ENCODE measurements at regions not wholly inside any gene's neighbourhood (a gene's known extent, or its start where the extent isn't known, plus 50 kb on each side); places are given as distances from the start of the nearest gene placed in this dataset.
"Not testable (repeated sequence)": the region's sequence is repeated elsewhere in the genome, so short reads cannot be mapped to it uniquely, and the experiment has no call there.

DNA sequence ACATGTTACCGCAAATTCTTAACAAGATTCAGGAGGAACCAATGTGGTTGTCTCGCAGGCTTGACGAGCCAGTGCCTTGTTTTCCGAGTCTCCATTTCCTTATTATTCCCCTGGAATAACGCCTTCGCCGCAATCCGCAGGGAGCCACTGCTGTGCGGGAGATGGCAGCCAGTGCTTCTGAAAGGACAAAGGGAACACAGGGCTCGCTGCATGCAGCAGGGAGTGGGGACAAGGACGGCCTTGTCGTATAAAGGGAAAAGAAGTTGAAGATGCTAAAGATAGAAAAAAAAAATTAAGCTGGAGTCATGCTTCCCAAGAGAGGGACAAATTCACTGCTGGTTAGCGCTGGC is 221.4 kb downstream of the NDUFA10 start:
- no peaks in the 10 kb centered on the region for H3K4me1 Mint-ChIP-seq
- peaks cover 6% of the 10 kb centered on the region for H3K27me3 Mint-ChIP-seq
- ChIA-PET POLR2A (no interaction called here), CTCF (no interaction called here)
- no peak overlapping the region for H3K4me3 Mint-ChIP-seq
- no peaks in the 10 kb centered on the region for H3K9me3 Mint-ChIP-seq
- no peak overlapping the region for H3K27ac Mint-ChIP-seq
- no peaks in the 10 kb centered on the region for H3K36me3 Mint-ChIP-seq (ENCODE audit: low read depth)
- no peak for DNase-seq

DNA sequence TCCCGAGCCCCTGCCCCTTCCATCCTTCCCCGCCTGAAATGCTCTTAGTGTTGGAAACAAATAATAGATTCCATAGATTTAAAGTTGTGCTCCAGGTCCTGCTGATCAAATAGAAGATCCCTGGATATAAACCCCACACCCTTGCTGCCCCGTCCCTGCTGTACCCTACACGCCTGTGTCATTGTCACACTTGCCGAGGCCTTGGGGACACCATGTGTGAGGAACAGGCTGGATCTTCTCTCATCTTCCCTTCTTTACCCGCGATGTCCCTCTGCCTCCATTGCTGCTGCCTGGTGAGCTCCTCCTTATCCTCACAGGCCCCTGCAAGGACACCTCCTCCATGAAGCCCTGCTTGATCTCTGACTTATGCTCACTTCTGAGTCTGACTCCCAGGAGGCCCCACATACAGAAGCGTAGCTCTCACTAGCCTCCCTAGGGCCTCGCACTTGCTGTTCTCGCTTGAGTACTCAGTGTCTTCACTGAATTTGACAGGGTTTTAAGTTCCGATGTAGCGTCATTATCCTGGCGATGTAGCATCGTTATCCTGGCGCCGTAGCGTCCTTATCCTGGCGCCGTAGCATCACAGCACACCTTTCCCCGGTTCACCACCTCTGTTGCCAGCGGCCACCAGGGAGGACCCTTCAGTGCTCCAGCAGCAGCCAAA is 221.9 kb downstream of the NDUFA10 start:
- H3K27ac Mint-ChIP-seq = no peak overlapping the region
- H3K36me3 Mint-ChIP-seq (ENCODE audit: low read depth) = no peaks in the 10 kb centered on the region
- H3K27me3 Mint-ChIP-seq = peaks cover 6% of the 10 kb centered on the region
- ChIA-PET CTCF (no interaction called here), POLR2A (no interaction called here)
- H3K9me3 Mint-ChIP-seq = no peaks in the 10 kb centered on the region
- peak; percentile 11 for DNase-seq
- no peaks in the 10 kb centered on the region for H3K4me1 Mint-ChIP-seq
- H3K4me3 Mint-ChIP-seq = no peak overlapping the region

DNA sequence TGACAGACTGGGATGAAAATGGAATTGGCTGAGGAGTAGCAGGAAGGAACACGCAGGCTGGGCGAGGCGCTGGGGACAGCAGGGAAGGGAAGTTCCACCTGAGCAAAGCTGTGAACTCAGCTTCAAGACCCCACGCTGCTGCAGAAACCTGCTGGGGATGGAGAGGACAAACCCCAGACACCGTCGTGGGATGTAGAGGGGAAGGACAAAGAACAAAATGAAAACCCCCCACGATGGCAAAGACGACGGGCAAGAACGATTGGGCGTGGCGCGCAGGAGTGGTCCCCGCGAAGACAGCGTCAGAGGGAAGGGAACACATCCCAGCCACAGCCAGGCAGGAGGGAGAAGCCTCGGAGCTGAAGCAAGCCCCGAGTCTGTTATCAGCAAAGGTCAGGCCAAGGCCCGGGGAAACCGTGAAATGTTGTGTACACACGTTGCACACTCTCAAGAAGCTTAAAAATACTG is 222.9 kb downstream of the NDUFA10 start:
- CTCF ChIA-PET = no interaction called here
- Mint-ChIP-seq H3K36me3 (ENCODE audit: low read depth) (no peaks in the 10 kb centered on the region), H3K27me3 (peaks cover 8% of the 10 kb centered on the region), H3K4me1 (no peaks in the 10 kb centered on the region), H3K9me3 (no peaks in the 10 kb centered on the region), H3K27ac (no peak overlapping the region), H3K4me3 (no peak overlapping the region)
- peak; percentile 7 for DNase-seq
- POLR2A ChIA-PET = no interaction called here

DNA sequence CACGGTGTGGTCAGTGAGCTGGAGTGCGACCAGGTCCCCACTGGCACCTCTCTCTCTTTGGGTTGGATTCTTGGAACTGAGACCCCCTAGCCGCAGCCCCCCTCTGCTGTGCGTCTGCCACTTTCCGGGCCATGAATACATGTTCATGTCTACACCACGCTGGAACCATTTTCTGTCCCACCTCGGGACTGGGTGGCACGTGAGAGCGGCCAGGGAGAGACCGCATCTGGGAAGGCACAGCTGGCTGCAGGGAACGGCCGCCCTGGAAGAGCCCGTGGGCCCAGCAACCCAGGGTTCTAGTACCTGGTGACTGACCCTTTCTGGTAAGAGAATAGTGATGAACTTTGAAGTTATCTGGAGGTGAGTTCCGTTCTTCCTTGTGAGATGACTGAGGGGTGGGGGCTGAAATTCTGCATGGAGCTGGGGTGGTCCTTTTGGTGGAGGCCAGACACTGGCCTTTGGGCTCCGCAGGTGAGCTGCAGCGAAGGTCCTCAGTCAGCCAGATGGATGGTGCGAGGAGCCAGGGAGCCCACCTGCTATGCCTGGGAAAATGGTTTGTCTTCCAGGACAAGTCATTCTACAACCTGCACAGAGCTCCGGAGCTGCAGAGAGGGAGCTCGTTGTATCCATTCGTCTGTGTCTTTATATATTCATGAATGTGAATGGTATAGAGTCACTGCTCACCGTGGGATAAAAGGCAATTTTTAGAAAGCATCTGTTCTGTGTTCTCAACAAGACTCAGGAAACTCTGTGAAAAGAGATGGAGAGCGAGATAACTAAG is 223.5 kb downstream of the NDUFA10 start:
- Mint-ChIP-seq H3K4me3 (no peak overlapping the region), H3K9me3 (no peaks in the 10 kb centered on the region), H3K27ac (no peak overlapping the region), H3K36me3 (ENCODE audit: low read depth) (no peaks in the 10 kb centered on the region), H3K27me3 (peaks cover 12% of the 10 kb centered on the region), H3K4me1 (no peaks in the 10 kb centered on the region)
- peak; percentile 7 for DNase-seq
- POLR2A ChIA-PET = no interaction called here
- CTCF ChIA-PET = no interaction called here

DNA sequence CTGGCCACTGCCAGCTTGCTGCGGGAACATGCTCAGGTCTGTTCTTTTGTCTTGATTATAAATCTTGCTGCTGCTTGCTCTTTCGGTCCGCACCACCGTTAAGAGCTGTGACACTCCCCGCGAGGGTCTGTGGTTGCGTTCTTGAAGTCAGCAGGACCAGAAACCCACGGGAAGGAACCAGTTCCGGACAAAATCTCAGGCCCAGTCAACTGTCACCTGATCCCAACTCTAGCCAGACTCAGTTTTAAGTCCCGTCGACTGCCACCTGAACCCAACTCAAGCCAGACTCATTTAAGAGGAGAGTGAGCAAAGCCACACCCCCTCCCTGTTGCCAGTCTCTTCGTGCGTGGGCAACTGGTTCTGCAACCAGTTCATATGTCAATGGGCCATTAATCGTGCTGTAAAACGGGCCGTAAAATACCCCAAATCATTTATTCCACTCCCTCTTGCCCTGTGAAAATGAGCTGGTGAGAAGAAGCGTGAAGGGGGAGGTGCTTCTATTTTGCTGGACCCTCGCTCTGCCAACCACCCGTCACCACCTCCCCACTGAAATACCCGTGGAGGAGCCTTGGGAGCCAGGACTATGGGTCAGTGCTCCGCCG is 224.3 kb downstream of the NDUFA10 start:
- CTCF ChIA-PET = no interaction called here

DNA sequence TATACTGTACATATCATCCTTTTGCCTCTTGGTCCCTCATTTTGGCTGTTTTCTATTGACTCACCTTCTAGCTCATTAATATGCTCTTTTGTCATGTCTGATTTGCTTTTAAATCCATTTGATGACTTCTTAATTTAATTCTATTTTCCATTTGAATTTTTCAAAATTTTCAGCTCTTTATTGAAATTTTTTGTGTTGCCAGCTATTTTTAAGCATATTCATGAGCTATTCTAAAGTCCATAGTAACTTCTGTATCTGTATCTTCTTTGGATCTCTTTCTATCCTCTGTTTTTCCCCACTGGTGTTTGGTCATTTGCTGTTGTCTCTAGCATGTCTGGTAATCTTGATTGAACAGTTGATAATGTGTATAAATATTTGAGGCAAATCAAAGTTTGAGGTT is 227.8 kb downstream of the NDUFA10 start:
- H3K27me3 Mint-ChIP-seq = peaks cover 12% of the 10 kb centered on the region
- no peak for DNase-seq
- H3K9me3 Mint-ChIP-seq = no peaks in the 10 kb centered on the region
- no peak overlapping the region for H3K27ac Mint-ChIP-seq
- H3K4me3 Mint-ChIP-seq = no peak overlapping the region
- no peaks in the 10 kb centered on the region for H3K36me3 Mint-ChIP-seq (ENCODE audit: low read depth)
- ChIA-PET POLR2A (no interaction called here), CTCF (no interaction called here)
- no peaks in the 10 kb centered on the region for H3K4me1 Mint-ChIP-seq

More for the DNA sequence above, 224.3 kb downstream of the NDUFA10 start:
- Mint-ChIP-seq H3K27me3 (peaks cover 12% of the 10 kb centered on the region), H3K4me1 (no peaks in the 10 kb centered on the region), H3K27ac (no peak overlapping the region), H3K36me3 (ENCODE audit: low read depth) (no peaks in the 10 kb centered on the region), H3K9me3 (no peaks in the 10 kb centered on the region), H3K4me3 (no peak overlapping the region)
- POLR2A ChIA-PET = no interaction called here
- DNase-seq = peak; percentile 3

DNA sequence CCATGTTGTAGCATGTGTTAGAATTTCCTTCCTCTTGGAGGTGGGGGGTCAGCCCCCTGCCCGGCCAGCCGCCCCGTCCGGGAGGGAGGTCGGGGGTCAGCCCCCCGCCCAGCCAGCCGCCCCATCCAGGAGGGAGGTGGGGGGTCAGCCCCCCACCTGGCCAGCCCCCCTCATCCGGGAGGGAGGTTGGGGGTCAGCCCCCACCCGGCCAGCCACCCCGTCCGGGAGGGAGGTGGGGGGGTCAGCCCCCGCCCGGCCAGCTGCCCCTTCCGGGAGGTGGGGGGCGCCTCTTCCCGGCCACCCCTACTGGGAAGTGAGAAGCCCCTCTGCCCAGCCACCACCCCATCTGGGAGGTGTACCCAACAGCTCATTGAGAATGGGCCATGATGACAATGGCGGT is 229.4 kb downstream of the NDUFA10 start:
- H3K27ac Mint-ChIP-seq; H3K4me3 Mint-ChIP-seq; POLR2A ChIA-PET; DNase-seq; H3K4me1 Mint-ChIP-seq; H3K36me3 Mint-ChIP-seq (ENCODE audit: low read depth); CTCF ChIA-PET; H3K9me3 Mint-ChIP-seq: not testable (repeated sequence)
- H3K27me3 Mint-ChIP-seq = peaks cover 12% of the 10 kb centered on the region

DNA sequence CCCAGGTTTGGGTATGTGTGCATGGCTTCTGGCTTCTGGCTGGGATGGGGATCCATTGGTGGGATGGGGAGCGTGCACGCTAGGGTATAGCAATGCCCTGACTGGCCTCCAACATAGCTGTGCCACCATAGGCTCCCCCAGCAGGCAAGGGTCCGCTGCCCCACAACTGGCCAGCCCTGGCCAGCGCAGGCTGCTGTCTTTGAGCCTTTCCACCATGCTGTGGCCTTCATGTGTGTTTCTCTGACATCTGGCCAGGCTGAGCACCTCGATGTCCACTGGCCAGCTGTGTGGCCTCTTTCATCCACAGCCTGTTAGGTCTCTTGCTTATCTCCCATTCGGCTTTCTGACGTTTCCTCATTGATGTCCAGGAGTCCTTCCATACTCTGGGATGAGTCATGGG is 231.3 kb downstream of the NDUFA10 start:
- ChIA-PET CTCF (no interaction called here), POLR2A (no interaction called here)
- DNase-seq = peak; percentile 10
- no peak overlapping the region for H3K4me3 Mint-ChIP-seq
- H3K4me1 Mint-ChIP-seq = no peaks in the 10 kb centered on the region
- H3K36me3 Mint-ChIP-seq (ENCODE audit: low read depth) = no peaks in the 10 kb centered on the region
- H3K9me3 Mint-ChIP-seq = no peaks in the 10 kb centered on the region
- no peak overlapping the region for H3K27ac Mint-ChIP-seq
- H3K27me3 Mint-ChIP-seq = peaks cover 6% of the 10 kb centered on the region

DNA sequence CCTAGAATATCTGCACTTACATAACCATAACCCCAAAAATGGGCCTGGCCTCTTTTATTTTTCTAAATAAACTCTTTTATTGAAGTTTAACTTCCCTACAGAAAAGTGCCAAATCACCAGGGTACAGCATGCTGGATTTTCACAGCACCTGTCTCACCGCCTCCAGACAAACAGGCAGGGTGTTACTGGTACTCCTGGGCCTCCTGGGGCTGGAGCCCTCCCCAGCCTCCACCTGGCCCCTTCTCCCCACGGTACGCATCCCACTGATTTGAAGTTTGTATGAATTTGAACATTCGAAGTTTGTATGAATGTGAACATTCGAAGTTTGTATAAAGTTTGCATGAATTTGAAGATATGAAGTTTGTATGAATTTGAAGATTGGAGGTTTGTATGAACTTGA is 232.1 kb downstream of the NDUFA10 start:
- Mint-ChIP-seq H3K27ac (no peak overlapping the region), H3K36me3 (ENCODE audit: low read depth) (no peaks in the 10 kb centered on the region)

DNA sequence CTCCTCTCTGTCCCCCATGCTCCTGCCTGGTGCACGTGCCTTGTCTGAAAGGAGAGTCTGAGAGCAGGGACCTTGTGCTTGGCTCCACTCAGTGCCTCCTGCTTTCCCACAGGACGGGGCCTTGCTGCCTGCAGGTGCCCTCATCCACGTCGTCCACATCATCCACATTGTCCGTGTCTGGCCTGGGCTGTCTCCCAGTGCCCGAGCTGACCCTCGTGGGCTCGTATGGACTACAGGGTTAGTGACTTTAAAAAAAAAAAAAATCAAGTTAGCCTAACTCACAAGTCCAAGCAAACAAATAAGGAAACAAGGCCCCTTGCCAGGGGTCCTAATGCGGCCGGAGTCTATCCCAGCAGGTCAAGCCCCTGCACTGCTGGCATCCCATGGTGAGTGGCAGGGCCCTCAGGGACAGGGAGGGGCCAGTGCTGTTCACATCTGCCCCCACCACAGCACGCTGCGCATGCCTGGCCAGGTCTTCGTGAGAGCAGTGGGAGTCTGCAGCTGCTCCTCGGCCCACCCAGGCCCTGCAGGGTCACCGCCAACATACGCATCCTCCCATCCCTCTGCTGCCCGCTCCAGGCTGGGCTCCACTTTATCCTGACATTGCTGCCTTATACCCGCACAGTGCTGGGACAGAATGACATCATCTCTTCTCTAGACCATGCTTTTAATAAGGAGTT is 232.6 kb downstream of the NDUFA10 start:
- Mint-ChIP-seq H3K9me3 (no peaks in the 10 kb centered on the region), H3K27ac (no peak overlapping the region), H3K36me3 (ENCODE audit: low read depth) (no peaks in the 10 kb centered on the region), H3K4me3 (no peak overlapping the region), H3K27me3 (peaks cover 6% of the 10 kb centered on the region), H3K4me1 (no peaks in the 10 kb centered on the region)
- DNase-seq = peak; percentile 14
- CTCF ChIA-PET = no interaction called here
- POLR2A ChIA-PET = no interaction called here

More for the DNA sequence above, 232.1 kb downstream of the NDUFA10 start:
- no peak overlapping the region for H3K4me3 Mint-ChIP-seq
- DNase-seq = no peak
- POLR2A ChIA-PET = no interaction called here
- no peaks in the 10 kb centered on the region for H3K4me1 Mint-ChIP-seq
- CTCF ChIA-PET = no interaction called here
- H3K9me3 Mint-ChIP-seq = no peaks in the 10 kb centered on the region
- peaks cover 6% of the 10 kb centered on the region for H3K27me3 Mint-ChIP-seq

DNA sequence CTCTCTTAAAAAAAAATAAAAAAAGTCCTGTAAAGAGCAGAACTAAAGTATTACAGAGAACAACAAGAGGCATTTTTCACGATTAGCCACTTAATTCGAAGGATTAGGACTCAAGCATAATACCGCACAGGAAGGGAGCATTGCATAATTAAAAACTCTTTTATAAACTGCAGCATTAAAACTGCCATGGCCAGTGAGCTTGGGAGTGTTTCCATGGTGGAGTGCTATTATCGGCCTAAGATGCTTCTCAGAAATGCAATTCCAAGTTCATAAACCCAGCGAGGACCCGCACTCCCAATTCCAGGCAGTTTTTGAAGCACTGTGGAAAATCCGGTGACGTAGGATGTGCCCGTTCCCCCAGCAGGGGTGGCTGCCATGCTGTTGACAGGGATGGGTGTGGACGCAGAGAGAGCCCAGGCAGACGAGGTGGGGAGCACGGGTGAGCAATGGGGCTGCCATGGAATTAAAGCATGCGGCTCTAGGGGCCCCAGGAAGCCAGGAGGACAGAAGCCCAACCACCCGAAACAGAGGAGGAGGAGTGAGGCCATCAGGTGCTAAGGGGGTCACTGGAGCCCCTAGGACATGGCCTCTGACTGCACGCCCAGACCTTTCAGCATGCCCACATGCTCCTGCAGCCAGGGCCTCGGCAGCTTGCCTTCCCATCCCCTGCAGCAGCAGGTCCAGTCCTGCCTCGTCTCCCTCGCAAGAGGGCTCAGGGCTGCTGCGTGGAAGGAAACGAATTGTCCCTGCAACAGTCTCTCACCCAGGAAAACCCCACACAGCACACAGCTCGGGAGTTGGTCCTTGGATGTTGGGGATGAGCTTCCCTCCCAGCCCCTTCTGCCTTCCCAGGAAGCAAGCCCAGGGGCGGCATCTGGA is 233.4 kb downstream of the NDUFA10 start:
- H3K27ac Mint-ChIP-seq = no peak overlapping the region
- no peaks in the 10 kb centered on the region for H3K27me3 Mint-ChIP-seq
- no peak overlapping the region for H3K4me3 Mint-ChIP-seq
- H3K9me3 Mint-ChIP-seq = no peaks in the 10 kb centered on the region
- H3K4me1 Mint-ChIP-seq = no peaks in the 10 kb centered on the region
- ChIA-PET POLR2A (no interaction called here), CTCF (no interaction called here)
- H3K36me3 Mint-ChIP-seq (ENCODE audit: low read depth) = no peaks in the 10 kb centered on the region
- peak; percentile 9 for DNase-seq

DNA sequence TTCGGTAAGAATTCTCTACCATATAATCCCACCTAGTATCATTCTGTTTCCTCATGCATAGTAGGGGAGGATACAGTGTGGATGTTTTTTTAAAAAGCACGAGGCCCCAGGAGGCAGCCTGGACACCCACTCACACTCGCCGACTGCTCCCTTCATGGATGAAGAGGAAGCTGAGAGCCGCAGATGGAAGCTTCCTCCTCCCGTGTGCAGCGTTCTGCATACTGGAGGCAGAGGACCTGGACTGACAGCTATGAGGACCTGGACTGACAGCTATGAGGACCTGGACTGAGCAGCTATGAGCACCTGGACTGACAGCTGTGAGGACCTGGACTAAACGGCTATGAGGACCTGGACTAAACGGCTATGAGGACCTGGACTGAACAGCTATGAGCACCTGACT is 234.4 kb downstream of the NDUFA10 start:
- H3K4me1 Mint-ChIP-seq = no peaks in the 10 kb centered on the region
- no peak for DNase-seq
- peaks cover 6% of the 10 kb centered on the region for H3K27me3 Mint-ChIP-seq
- H3K36me3 Mint-ChIP-seq (ENCODE audit: low read depth) = no peaks in the 10 kb centered on the region
- no peak overlapping the region for H3K4me3 Mint-ChIP-seq
- H3K27ac Mint-ChIP-seq = no peak overlapping the region
- ChIA-PET POLR2A (no interaction called here), CTCF (no interaction called here)
- H3K9me3 Mint-ChIP-seq = no peaks in the 10 kb centered on the region

DNA sequence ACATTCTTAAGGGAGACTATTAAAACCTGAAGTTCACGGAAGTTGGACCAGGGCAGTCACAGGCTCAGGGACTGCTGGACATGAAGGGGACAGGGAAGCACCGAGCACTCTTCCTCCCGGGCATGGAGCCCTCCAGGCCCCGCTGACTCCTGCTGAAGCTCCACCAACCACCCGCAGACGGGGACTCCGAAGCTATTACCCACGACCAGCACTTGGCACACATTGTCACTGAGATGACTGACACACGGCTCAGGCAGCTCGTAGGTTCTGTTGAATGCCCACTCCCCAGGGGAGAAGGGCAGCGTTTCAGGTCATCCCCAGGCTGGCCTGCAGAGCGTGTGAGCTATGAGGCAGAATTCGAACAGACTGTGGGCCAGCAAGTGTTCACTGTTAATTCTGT is 234.8 kb downstream of the NDUFA10 start:
- Mint-ChIP-seq H3K4me3 (no peak overlapping the region), H3K27me3 (peaks cover 8% of the 10 kb centered on the region), H3K27ac (no peak overlapping the region), H3K4me1 (no peaks in the 10 kb centered on the region), H3K9me3 (no peaks in the 10 kb centered on the region), H3K36me3 (ENCODE audit: low read depth) (no peaks in the 10 kb centered on the region)
- ChIA-PET POLR2A (no interaction called here), CTCF (no interaction called here)
- no peak for DNase-seq
